GM19240 (cell line): ENCODE measurements at regions not wholly inside any gene's neighbourhood (a gene's known extent, or its start where the extent isn't known, plus 50 kb on each side); places are given as distances from the start of the nearest gene placed in this dataset.
A peak's percentile ranks its signal among the peaks of the same experiment; 100 is the strongest.
"Not testable (repeated sequence)": the region's sequence is repeated elsewhere in the genome, so short reads cannot be mapped to it uniquely, and the experiment has no call there.

Source experiments
- DNase-seq: peaks from one replicate; pipeline ENCODE4 v3.0.0; 2011; ENCODE audit warnings: low spot score; ENCODE audit not compliant: insufficient read length

- DNase-seq: no peak
These were observed 79.1 kb downstream of the CTH start for GRCh38 chr1:70490153-70490552.

- no peak for DNase-seq
These were observed 84.3 kb downstream of the CTH start for GRCh38 chr1:70495370-70495769.

DNA sequence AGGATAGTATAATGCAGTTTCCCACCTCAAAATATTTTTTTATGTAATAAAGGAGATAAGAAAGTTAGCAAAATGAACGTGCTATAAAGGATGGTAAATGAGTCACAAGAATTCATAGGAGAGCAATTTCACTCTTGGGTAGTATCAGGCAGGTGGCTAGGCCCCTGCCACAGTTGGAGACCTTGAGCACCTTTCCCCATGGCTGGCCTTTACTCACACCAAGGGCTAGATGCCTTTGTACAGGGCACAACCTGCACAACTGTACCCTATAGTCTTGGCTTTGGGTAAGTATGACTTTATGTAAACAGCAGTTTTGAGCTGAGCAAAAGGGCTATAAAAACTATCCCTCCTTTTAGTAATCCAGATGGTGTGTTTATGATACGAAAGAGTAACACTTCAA, 85.1 kb downstream of the CTH start:
- no peak for DNase-seq

DNA sequence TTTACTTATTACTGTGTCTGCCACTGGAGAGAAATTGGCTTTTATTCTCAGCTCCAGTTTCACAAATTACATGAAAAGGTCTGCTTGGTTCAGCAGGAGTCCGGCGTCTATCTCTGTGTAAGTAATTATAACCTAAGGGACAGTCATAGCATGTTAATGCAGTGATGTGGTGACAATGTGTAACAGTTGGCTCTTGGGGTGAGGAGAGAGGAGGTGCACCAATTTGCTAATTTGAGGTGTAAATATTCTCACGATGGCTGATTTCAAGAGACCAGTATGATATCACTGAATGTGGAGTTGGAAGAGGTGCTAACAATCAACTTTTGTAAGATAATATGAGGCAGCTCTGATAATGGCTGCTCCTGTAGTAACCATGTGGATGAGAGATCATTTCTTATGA, 86.1 kb downstream of the CTH start:
- DNase-seq: no peak

DNA sequence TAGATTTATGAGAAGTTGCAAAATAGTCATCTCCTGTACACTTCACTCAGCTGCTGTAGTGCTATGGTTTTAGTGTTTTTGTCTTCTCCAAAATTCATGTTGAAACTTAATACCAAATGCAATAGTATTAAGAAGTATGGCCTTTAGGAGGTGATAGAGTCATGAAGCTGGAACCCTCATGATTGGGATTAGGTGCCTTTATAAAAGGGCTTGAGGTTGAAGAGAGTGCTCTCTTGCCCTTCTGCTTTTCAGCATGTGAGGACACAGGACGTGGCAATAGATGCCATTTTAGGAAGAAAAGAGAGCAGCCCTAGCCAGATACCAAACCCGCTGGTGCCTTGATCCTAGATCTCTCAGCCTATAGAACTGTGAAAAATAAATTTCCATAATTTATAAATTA, 87.6 kb downstream of the CTH start:
- DNase-seq: no peak

GRCh38 chr1:70499695-70500094, 88.6 kb downstream of the CTH start:
- DNase-seq: no peak

- DNase-seq: no peak
These were observed 92.3 kb downstream of the CTH start for GRCh38 chr1:70503358-70503757.

- peak; percentile 11 for DNase-seq
These were observed 93.2 kb downstream of the CTH start for GRCh38 chr1:70504176-70504820.

- DNase-seq: no peak
These were observed 93.7 kb downstream of the CTH start for GRCh38 chr1:70504821-70505193.

DNA sequence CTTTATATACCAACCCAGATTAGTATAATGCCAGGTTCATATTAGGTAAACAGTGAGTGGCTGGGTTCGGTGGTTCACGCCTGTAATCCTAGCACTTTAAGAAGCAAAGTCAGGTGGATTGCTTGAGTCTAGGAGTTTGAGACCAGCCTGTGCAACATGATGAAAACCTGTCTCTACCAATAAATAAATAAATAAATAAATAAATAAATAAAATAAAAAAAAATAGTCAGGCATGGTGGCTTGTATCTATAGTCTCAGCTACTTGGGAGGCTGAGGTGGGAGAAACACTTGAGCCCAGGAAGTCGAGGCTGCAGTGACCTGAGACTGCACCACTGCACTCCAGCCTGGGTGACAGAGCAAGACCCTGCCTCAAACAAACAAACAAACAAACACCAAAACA, 96.9 kb downstream of the CTH start:
- DNase-seq: not testable (repeated sequence)

DNA sequence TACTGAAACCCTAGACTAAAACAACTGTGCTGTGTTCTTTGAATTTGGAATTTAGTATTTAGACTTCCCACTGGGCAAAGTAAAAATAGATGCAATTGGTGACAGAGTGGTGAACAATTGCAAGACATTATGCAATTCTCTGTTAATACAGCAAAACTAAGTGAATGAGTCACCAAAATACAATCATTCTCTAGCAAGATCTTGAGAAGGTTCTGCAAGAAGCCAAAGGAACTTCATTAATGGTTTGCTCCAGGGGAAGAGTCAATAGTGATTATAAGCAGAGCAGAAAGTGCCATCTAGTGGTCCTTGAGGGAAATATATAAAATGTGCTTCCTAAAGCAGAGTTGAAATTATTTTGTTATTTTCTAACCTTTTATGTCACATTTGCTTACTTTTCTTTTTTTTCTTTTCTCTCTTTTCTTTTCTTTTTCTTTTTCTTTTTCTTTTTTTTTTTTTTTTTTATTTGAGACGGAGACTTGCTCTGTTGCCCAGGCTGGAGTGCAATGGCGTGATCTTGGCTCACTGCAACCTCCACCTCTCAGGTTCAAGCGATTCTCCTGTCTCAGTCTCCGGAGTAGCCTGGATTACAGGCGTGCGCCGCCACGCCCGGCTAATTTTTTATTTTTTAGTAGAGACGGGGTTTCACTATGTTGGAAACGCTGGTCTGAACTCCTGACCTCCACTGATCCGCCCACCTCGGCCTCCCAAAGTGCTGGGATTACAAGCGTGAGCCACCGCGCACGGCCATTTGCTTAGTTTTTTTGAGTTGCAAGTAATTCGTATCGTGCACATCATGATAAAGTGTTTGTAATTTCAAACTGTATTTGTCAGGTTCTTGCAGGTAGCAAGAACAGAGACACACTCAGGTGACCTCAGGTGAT, 99.2 kb downstream of the CTH start:
- DNase-seq: no peak

DNA sequence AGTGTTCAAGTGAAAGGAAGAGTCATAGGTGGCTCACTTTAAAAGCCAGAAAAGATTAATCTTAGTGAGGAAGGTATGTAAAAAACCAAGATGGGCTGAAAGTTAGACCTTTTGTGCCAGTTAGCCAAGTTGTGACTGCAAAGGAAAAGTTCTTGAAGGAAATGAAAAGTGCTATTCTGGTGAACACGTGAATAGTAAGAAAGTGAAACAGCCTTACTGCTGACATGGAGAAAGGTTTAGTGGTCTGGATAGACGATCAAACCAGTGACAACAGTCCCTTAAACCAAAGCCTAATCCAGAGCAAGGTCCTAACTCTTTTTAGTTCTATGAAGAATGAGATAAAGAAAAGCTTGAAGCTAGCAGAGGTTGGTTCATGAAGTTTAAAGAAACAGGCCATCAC, 106.4 kb downstream of the CTH start:
- no peak for DNase-seq

GRCh38 chr1:70518106-70518505, 107.0 kb downstream of the CTH start:
- DNase-seq: no peak

DNA sequence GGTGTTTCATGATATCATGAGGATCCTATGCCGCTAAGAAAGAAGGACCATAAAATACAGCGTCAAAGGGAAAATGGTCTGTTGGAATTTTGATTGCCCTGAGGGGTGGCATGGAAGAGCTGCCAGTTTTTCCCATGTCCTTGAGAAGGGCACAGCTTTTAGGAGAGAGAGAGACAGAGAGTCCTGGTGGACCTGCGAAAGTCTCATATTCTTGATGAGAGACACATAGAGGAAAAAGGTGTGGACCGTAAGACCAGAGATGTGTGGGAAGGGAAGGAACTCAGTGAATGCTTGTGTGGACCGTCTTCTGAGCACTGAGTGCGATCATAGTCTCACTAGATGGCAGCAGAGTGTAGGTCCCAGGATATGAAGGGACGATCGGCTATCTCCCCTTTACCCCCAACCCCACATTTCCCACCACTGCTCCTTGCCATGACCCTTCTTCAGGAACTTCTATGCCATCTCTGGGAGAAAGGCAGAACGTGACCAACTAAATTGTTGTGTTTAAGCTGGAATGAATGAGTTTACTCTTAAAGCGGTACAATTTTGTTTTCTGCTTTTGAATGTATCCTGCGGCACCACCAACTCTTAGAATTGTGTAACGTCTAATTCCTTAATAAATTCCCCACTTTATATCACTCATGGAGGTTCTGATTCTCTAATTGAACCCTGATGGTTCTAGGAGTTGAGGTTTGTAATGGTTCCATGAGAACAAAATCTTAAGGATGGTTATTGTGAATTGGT, 117.7 kb downstream of the CTH start:
- peak; percentile 6 for DNase-seq

DNA sequence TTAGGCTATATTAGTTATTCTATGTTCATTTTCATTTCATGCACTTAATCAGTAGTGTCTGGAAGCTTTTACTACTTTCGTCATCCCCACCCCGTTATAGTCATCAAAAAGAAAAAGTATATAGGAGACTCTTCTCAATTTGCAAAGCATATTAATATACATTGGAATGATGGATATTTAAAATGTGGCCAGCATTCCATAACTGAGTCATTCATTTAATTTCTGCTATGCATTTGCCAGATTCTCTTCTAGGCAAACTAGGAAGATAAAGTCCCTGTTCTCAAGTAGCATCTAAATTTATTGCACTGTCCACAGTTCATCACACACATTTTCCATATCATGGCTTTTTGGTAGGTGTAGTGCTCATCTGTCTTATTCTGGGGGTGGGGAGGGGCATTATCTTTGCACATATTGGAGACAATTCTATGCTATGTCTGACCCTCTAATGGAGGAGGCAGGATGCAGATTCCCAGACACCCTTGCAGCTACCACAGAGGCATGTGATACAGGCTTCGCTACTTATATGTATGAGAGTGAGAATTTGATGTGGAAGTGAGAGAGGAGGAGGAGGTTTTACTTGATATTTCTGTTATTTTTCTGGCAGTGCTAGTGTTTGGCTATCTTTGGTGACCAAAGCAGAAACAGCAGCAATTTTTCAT, 125.8 kb downstream of the CTH start:
- no peak for DNase-seq

DNA sequence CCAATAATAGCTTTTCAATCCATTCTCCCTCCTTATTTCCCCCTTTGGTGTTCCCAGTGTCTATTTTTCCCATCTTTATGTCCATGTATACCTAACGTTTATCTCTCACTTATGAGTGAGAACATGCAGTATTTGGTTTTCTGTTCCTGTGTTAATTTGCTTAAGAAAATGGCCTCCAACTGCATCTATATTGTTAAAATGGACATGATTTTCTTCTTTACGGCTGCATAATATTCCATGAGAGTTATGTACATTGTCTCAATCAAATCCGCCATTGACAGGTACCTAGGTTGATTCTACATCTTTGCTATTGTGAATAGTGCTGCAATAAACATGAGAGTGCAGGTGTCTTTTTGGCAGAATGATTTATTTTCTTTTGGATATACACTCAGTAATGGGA, 126.7 kb downstream of the CTH start:
- no peak for DNase-seq

- DNase-seq: no peak
These were observed 131.0 kb downstream of the CTH start for GRCh38 chr1:70542030-70542429.

GRCh38 chr1:70542856-70543255, 131.8 kb downstream of the CTH start:
- no peak for DNase-seq

DNA sequence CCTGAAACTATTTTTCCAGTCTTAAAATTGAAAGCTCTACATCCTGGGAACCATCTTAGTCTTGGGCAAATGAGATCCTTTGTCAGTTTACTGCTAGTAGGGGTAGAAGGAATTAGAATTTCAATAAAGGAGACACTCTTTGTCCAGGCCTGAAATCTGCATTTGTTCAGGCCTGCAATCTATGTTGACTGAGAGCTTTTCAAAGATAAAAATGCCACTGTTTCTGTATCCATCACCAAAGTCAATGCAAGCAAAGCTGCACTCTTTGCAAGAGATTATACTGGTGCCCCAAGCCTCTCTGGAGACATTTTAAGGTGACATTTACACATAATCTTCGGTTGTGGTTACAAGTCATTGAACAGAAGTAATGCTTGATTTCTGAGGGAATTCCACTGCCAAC, 135.7 kb downstream of the CTH start:
- DNase-seq: no peak

DNA sequence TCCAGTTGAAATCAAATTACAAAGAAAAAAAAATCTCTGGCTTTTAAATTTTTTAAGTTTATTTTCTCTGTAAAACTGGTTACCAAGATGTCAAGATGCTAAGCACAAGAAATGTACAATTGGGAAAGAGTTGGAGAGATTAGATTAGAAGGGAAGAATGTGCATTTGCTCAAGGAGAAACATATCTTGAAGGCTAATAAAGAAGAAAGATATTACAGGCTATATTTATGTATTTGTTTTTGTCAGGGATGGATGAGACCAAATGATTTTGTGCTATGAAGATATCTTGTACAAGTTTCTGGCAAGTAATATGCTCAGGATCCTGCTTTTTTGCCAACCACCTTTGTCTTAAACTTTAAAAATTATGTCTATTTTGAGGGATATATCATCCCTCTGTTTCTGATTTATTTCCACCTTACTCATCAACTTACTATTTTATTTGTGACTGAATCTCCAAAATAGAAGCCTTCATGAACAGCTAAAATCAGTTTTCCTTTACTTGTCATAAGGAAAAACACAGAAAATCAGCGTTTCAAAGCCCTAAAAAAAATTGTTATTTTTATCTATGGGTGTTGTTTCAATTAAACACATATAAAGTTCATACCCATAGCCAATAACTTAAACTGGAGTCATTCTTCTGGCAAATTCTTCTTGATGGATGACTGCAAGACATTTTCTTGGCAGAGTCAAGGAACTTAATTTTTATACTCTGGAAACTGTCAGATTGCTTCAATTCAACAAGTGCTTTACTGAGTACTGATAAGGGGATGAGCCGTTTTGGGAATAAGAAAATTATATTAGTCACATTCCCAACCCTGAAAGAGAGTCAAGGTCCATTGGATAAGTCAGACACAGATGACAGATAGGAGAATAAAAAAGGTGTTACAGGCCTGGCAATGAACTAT, 141.8 kb downstream of the CTH start:
- no peak for DNase-seq

DNA sequence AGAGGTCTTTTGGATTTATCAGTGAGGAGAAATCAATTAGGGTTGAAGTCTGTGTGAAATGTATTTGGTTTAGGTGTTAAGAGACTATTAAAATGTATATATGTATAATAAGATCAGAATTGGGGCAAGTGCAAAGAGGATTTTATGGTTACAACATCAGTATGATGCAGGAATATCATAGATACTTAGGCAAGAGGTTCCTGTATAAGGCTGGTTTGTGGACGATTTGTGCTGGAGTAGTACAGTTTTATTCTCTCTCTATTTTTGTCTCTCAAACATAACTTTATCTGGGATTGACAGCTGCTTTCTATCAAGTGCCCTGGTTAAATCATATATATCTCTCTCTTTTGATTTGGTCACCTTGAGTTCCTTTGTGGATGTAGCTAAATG, 142.5 kb downstream of the CTH start:
- no peak for DNase-seq
